K562 (cell line): ENCODE measurements at regions not wholly inside any gene's neighbourhood (a gene's known extent, or its start where the extent isn't known, plus 50 kb on each side); places are given as distances from the start of the nearest gene placed in this dataset.

Experiments used
- ATAC-seq: fragments of 200-7000 bp; cut with Tn5 transposase; 3 replicates; pipeline ENCODE4 v1.9.1; 2020; ENCODE audit warnings: moderate library complexity
- BruUV-seq: library from RNA; stranded (reverse); fragments of 400-500 nt; replicated peaks from 2 replicates; lab custom pipeline; 2021; lab: Mats Ljungman, UMichigan
- CTCF ChIA-PET: fragments of 300-600 bp; formaldehyde crosslinking; extraction: SDS; loops from one replicate; lab custom pipeline; 2021; ENCODE audit warnings: low intra/inter-chr PET ratio; lab: Yijun Ruan, JAX
- POLR2A ChIA-PET: fragments of 300-600, 350-650 bp; sonication (Branson Sonifier 250); formaldehyde crosslinking; extraction: SDS; loops from one replicate; lab custom pipeline; 2021; ENCODE audit warnings: antibody characterized with exemption, inconsistent platforms; lab: Yijun Ruan, JAX
- DNase-seq, 4 experiments: peaks; one replicate each; pipeline versions ENCODE4 v3.0.0 to v3.0.0-alpha.2; 2011 to 2018; ENCODE audit warnings: low spot score in 3 of 4, mixed read lengths in 3 of 4; ENCODE audit errors: extremely low read depth in 1 of 4
- FAIRE-seq: peaks from 2 replicates; lab custom pipeline; 2011; peaks lifted over from hg19 to GRCh38; lab: Jason Lieb, UNC
- H2AFZ ChIP-seq: 2 replicates; pipeline ENCODE4 v1.6.0; 2011; ENCODE audit warnings: low read depth, low read length, control low read depth, inconsistent platforms
- H3K27ac ChIP-seq: fragments of 200-600 bp; 3 replicates; pipeline ENCODE4 v1.8.0; 2011; ENCODE audit warnings: low read depth, mild to moderate bottlenecking, control low read depth, inconsistent platforms, low read length, moderate library complexity, mixed read lengths; ENCODE audit errors: extremely low read depth
- H3K27me3 ChIP-seq, 2 experiments: fragments of 300-600 bp in 1 of 2; 2 replicates in 1 of 2; 3 replicates in 1 of 2; pipeline versions ENCODE4 v1.6.0 to v1.8.0; 2011; ENCODE audit warnings: inconsistent platforms in 2 of 2, low read length in 2 of 2, mild to moderate bottlenecking in 1 of 2, mixed read lengths in 1 of 2, moderate library complexity in 1 of 2; ENCODE audit not compliant: control insufficient read depth in 2 of 2, insufficient read depth in 2 of 2
- H3K36me3 ChIP-seq: fragments of 300-600 bp; 3 replicates; pipeline ENCODE4 v1.8.0; 2011; ENCODE audit warnings: mild to moderate bottlenecking, low read length, inconsistent platforms; ENCODE audit not compliant: control insufficient read depth, insufficient read depth
- H3K4me1 ChIP-seq, 2 experiments: fragments of 200-600 bp in 1 of 2; replicated peaks in 1 of 2; 2 replicates in 1 of 2; 3 replicates in 1 of 2; pipeline versions ENCODE4 v1.5.1 to v1.8.0; 2011; ENCODE audit warnings: inconsistent platforms in 2 of 2, low read length in 2 of 2, mild to moderate bottlenecking in 1 of 2, mixed read lengths in 1 of 2, moderate library complexity in 1 of 2; ENCODE audit not compliant: control insufficient read depth in 2 of 2, insufficient read depth in 2 of 2
- H3K4me2 ChIP-seq: 2 replicates; pipeline ENCODE4 v1.6.1; 2011; ENCODE audit warnings: low read length, control low read depth, inconsistent platforms, mixed read lengths; ENCODE audit not compliant: insufficient read depth
- H3K4me3 ChIP-seq: fragments of 200-600 bp; sonication (generic), shearing (Covaris generic); 2 replicates; pipeline ENCODE4 v1.5.1; 2016; ENCODE audit warnings: control low read depth, inconsistent platforms
- H3K79me2 ChIP-seq: fragments of 200-600 bp; 3 replicates; pipeline ENCODE4 v1.8.0; 2011; ENCODE audit warnings: low read length, inconsistent platforms; ENCODE audit not compliant: control insufficient read depth, insufficient read depth
- H3K9ac ChIP-seq, 2 experiments: 2 replicates each; pipeline versions ENCODE4 v1.6.0 to v1.6.1; 2011; ENCODE audit warnings: low read depth in 2 of 2, low read length in 2 of 2, control low read depth in 1 of 2, inconsistent platforms in 1 of 2, mild to moderate bottlenecking in 1 of 2, mixed read lengths in 1 of 2; ENCODE audit not compliant: insufficient read depth in 1 of 2
- H3K9me1 ChIP-seq: one replicate; pipeline ENCODE4 v1.6.0; 2011; ENCODE audit warnings: inconsistent platforms, mild to moderate bottlenecking, low read length, moderate library complexity; ENCODE audit not compliant: control insufficient read depth, insufficient read depth
- H3K9me3 ChIP-seq: replicated peaks from 2 replicates; pipeline ENCODE4 v1.5.1; 2011; ENCODE audit warnings: low read depth, low read length, inconsistent platforms; ENCODE audit not compliant: control insufficient read depth, insufficient read depth
- H4K20me1 ChIP-seq: replicated peaks from 2 replicates; pipeline ENCODE4 v1.6.1; 2011; ENCODE audit warnings: low read length, inconsistent platforms, mixed read lengths; ENCODE audit not compliant: control insufficient read depth, insufficient read depth
- ARID1B ChIP-seq: fragments of 450-650 bp; IDR thresholded peaks from 2 replicates; pipeline ENCODE4 v1.6.1; 2016; ENCODE audit warnings: antibody characterized with exemption, mild to moderate bottlenecking, inconsistent platforms
- BRCA1 ChIP-seq, 2 experiments: fragments of 450-650 bp in 1 of 2; sonication (generic) in 1 of 2; formaldehyde crosslinking in 1 of 2; IDR thresholded peaks; 2 replicates each; pipeline versions ENCODE4 v1.5.0 to v1.6.1; 2017 to 2020; ENCODE audit warnings: mild to moderate bottlenecking in 1 of 2, missing genetic modification reagents in 1 of 2
- ETS2 ChIP-seq: IDR thresholded peaks from 2 replicates; pipeline ENCODE4 v1.6.1; 2016; ENCODE audit warnings: borderline replicate concordance, missing genetic modification characterization, mild to moderate bottlenecking, moderate library complexity, missing compliant biosample characterization; ENCODE audit not compliant: poor library complexity, severe bottlenecking
- GATAD2B ChIP-seq: fragments of 450-650 bp; IDR thresholded peaks from 2 replicates; pipeline ENCODE4 v1.6.1; 2017; ENCODE audit warnings: mild to moderate bottlenecking, borderline replicate concordance
- MYNN ChIP-seq, 2 experiments: sonication (generic); formaldehyde crosslinking in 1 of 2; IDR thresholded peaks; 2 replicates each; pipeline versions ENCODE4 v1.5.0 to v1.6.1; 2016 to 2020; ENCODE audit warnings: antibody characterized with exemption in 1 of 2, missing genetic modification reagents in 1 of 2
- PHTF2 ChIP-seq: fragments of 250-450 bp; sonication (Bioruptor Pico); IDR thresholded peaks from 2 replicates; pipeline ENCODE4 v1.5.0; 2021; ENCODE audit warnings: mild to moderate bottlenecking
- POU5F1 ChIP-seq: fragments of 150-350 bp; IDR thresholded peaks from 2 replicates; pipeline ENCODE4 v1.6.1; 2014; ENCODE audit warnings: borderline replicate concordance, low read length, low read depth, mild to moderate bottlenecking; ENCODE audit not compliant: partially characterized antibody
- STAT5B ChIP-seq: fragments of 250-450 bp; sonication (Bioruptor Pico); IDR thresholded peaks from 2 replicates; pipeline ENCODE4 v1.8.0; 2021; ENCODE audit warnings: mild to moderate bottlenecking, inconsistent platforms
- XRCC3 ChIP-seq: fragments of 450-650 bp; IDR thresholded peaks from 2 replicates; pipeline ENCODE4 v1.6.1; 2017; ENCODE audit warnings: mild to moderate bottlenecking, moderate library complexity
- ZBED1 ChIP-seq: IDR thresholded peaks from 2 replicates; pipeline ENCODE4 v1.6.1; 2014
- WGBS: fragments of 100-300 bp; shearing (Covaris generic); methylation state at CpG from one replicate; pipeline ENCODE4 v1.1.6; 2016; ENCODE audit warnings: low coverage, mixed read lengths; ENCODE audit not compliant: insufficient coverage; ENCODE audit errors: missing lambda C conversion rate; 5-methylcytosine and 5-hydroxymethylcytosine counted together
- in situ Hi-C: fragments of 300-500 bp; cut with MboI; formaldehyde crosslinking; loops from 4 replicates; pipeline ENCODE4 v1.15.0; 2018; ENCODE audit warnings: inconsistent platforms, mixed read lengths
- intact Hi-C: fragments of 100-400 bp; cut with micrococcal nuclease; formaldehyde crosslinking; loops from 2 replicates; pipeline ENCODE4 v1.14.2; 2022
- TF ChIP-seq, protein P1 (sequence below): fragments of 450-650 bp; IDR thresholded peaks from 2 replicates; pipeline ENCODE4 v1.6.1; 2016; ENCODE audit warnings: missing biosample characterization, missing genetic modification characterization
- TF ChIP-seq, protein P2 (sequence below): fragments of 450-650 bp; IDR thresholded peaks from 2 replicates; pipeline ENCODE4 v1.7.1; 2018; ENCODE audit warnings: mild to moderate bottlenecking, low read depth; ENCODE audit not compliant: partially characterized antibody
- TF ChIP-seq, protein P3 (sequence below): sonication (generic); formaldehyde crosslinking; IDR thresholded peaks from 2 replicates; pipeline ENCODE4 v1.8.1; 2023; ENCODE audit warnings: mild to moderate bottlenecking, missing genetic modification reagents
- TF ChIP-seq, protein P4 (sequence below): fragments of 450-650 bp; IDR thresholded peaks from 2 replicates; pipeline ENCODE4 v1.6.1; 2016; ENCODE audit warnings: low read depth, mild to moderate bottlenecking, moderate library complexity

- Histone ChIP-seq H3K4me2 (no peak overlapping the region), H3K79me2 (no peaks in the 10 kb centered on the region), H3K36me3 (no peaks in the 10 kb centered on the region), H3K9me1 (no peaks in the 10 kb centered on the region), H3K4me1 (no peaks in the 10 kb centered on the region), H3K27ac (no peak overlapping the region), H3K27me3 (no peaks in the 10 kb centered on the region; a peak in 1 of 5 replicates), H3K9me3 (no peaks in the 10 kb centered on the region), H3K4me3 (no peak overlapping the region), H3K9ac (no peak overlapping the region), H4K20me1 (no peaks in the 10 kb centered on the region), H2AFZ (no peak overlapping the region)
- BruUV-seq, result no TSS peak
- DNase-seq (no peak), ATAC-seq (no peak), FAIRE-seq (no peak)
- 7% methylated on average over 2 of the region's 4 CpGs for WGBS
- in situ Hi-C loops (no loop called here), intact Hi-C loops (loop anchor here (10.0 kb wide), 1 partner anchor 128 kb away; no protein-coding TSS in a partner anchor)
- POLR2A ChIA-PET, result no interaction called here
- CTCF ChIA-PET, result no interaction called here
- TF ChIP-seq STAT5B (CRISPR knock-in tag) (no peak), PHTF2 (no peak), ETS2 (tag) (no peak), ZBED1 (no peak), BRCA1 (IDR thresholded peaks at IDR 0.05) (no peak), BRCA1 (CRISPR knock-in tag; IDR thresholded peaks at IDR 0.05) (no peak), GATAD2B (no peak), MYNN (IDR thresholded peaks at IDR 0.05) (no peak), MYNN (CRISPR knock-in tag; IDR thresholded peaks at IDR 0.05) (no peak), POU5F1 (no peak), ARID1B (no peak), XRCC3 (no peak)
- TF ChIP-seq, protein P1, sequence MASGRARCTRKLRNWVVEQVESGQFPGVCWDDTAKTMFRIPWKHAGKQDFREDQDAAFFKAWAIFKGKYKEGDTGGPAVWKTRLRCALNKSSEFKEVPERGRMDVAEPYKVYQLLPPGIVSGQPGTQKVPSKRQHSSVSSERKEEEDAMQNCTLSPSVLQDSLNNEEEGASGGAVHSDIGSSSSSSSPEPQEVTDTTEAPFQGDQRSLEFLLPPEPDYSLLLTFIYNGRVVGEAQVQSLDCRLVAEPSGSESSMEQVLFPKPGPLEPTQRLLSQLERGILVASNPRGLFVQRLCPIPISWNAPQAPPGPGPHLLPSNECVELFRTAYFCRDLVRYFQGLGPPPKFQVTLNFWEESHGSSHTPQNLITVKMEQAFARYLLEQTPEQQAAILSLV (tag), result no peak
- TF ChIP-seq, protein P2, sequence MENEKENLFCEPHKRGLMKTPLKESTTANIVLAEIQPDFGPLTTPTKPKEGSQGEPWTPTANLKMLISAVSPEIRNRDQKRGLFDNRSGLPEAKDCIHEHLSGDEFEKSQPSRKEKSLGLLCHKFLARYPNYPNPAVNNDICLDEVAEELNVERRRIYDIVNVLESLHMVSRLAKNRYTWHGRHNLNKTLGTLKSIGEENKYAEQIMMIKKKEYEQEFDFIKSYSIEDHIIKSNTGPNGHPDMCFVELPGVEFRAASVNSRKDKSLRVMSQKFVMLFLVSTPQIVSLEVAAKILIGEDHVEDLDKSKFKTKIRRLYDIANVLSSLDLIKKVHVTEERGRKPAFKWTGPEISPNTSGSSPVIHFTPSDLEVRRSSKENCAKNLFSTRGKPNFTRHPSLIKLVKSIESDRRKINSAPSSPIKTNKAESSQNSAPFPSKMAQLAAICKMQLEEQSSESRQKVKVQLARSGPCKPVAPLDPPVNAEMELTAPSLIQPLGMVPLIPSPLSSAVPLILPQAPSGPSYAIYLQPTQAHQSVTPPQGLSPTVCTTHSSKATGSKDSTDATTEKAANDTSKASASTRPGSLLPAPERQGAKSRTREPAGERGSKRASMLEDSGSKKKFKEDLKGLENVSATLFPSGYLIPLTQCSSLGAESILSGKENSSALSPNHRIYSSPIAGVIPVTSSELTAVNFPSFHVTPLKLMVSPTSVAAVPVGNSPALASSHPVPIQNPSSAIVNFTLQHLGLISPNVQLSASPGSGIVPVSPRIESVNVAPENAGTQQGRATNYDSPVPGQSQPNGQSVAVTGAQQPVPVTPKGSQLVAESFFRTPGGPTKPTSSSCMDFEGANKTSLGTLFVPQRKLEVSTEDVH, result no peak
- TF ChIP-seq, protein P3, sequence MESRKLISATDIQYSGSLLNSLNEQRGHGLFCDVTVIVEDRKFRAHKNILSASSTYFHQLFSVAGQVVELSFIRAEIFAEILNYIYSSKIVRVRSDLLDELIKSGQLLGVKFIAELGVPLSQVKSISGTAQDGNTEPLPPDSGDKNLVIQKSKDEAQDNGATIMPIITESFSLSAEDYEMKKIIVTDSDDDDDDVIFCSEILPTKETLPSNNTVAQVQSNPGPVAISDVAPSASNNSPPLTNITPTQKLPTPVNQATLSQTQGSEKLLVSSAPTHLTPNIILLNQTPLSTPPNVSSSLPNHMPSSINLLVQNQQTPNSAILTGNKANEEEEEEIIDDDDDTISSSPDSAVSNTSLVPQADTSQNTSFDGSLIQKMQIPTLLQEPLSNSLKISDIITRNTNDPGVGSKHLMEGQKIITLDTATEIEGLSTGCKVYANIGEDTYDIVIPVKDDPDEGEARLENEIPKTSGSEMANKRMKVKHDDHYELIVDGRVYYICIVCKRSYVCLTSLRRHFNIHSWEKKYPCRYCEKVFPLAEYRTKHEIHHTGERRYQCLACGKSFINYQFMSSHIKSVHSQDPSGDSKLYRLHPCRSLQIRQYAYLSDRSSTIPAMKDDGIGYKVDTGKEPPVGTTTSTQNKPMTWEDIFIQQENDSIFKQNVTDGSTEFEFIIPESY (CRISPR knock-in tag), result no peak
- TF ChIP-seq, protein P4, sequence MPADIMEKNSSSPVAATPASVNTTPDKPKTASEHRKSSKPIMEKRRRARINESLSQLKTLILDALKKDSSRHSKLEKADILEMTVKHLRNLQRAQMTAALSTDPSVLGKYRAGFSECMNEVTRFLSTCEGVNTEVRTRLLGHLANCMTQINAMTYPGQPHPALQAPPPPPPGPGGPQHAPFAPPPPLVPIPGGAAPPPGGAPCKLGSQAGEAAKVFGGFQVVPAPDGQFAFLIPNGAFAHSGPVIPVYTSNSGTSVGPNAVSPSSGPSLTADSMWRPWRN, result no peak
Measured at GRCh38 chr9:19516348-19516747, 107.5 kb downstream of the ACER2 start.
